ENCODE measurements at regions not wholly inside any gene's neighbourhood (a gene's known extent, or its start where the extent isn't known, plus 50 kb on each side); places are given as distances from the start of the nearest gene placed in this dataset.

DNA sequence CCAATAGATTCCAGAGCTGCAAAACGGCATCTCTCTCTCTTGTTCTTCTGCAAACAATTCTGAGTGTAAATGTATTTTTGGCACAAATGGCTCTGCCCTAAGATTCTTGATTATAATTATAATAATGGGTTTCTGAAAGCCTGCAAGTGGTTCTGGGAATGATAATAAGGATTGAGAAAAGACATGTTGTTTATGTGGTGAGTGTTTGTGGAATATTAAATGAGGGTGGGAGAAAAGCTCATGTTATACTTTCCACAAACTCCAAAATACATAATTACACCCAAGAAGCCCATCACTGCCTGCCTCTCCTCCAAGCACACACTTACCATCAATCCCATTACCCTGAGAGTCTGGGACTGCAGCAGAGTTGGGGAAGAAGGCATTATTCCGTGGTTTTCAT lies 460.0 kb upstream of the BRINP1 start:
- no peak for DNase-seq
- Mint-ChIP-seq H3K4me3 (no peak overlapping the region), H3K4me1 (no peaks in the 10 kb centered on the region), H3K27me3 (no peaks in the 10 kb centered on the region), H3K36me3 (no peaks in the 10 kb centered on the region), H3K9me3 (peaks cover 0 to 6% (median under 1%) of the 10 kb centered on the region in 7 donors), H3K27ac (no peak overlapping the region)
- Histone ChIP-seq H3K36me3 (ENCODE audit: control insufficient read depth, insufficient read depth, low read length) (no peaks in the 10 kb centered on the region), H3K9me3 (ENCODE audit: control insufficient read depth in 2 of 2, low read length in 2 of 2) (no peaks in the 10 kb centered on the region), H3K4me3 (ENCODE audit: low read depth, low read length) (no peak overlapping the region), H3K27ac (ENCODE audit: insufficient read depth, low read length, poor library complexity, severe bottlenecking) (no peak overlapping the region), H3K27me3 (ENCODE audit: control insufficient read depth, insufficient read depth, low read length) (no peaks in the 10 kb centered on the region), H3K4me1 (ENCODE audit: control insufficient read depth, insufficient read depth, low read length, poor library complexity, severe bottlenecking) (no peaks in the 10 kb centered on the region)
- no peak for ATAC-seq (ENCODE audit: low read depth in 2 of 2)

DNA sequence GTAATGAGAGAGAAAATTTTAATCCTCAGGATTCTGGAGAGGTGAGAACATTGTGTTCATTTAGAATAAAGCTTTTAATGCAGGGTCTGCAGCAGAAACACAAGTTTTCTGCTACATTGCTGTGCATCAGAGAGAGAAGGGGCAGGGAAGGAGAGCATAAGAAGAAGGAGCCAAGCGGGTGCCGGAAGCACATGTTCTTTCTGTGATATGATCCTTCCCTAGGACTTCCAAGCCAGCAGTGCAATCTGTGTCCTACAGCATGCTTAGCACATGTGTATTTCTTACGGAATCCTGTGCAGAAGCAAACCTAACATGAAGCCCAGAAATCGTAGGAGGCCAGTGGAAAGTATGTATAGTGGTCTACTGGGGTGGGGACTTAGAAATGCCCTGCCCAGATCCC lies 458.3 kb upstream of the BRINP1 start:
- H3K36me3 Mint-ChIP-seq = no peaks in the 10 kb centered on the region
- Histone ChIP-seq H3K4me1 (ENCODE audit: control insufficient read depth, insufficient read depth, low read length, poor library complexity, severe bottlenecking) (no peaks in the 10 kb centered on the region), H3K9me3 (ENCODE audit: control insufficient read depth in 2 of 2, low read length in 2 of 2) (no peaks in the 10 kb centered on the region), H3K4me3 (ENCODE audit: low read depth, low read length) (no peak overlapping the region), H3K36me3 (ENCODE audit: control insufficient read depth, insufficient read depth, low read length) (no peaks in the 10 kb centered on the region), H3K27ac (ENCODE audit: insufficient read depth, low read length, poor library complexity, severe bottlenecking) (no peak overlapping the region), H3K27me3 (ENCODE audit: control insufficient read depth, insufficient read depth, low read length) (no peaks in the 10 kb centered on the region)
- no peak overlapping the region for H3K4me3 Mint-ChIP-seq
- DNase-seq (no peak), ATAC-seq (ENCODE audit: low read depth in 2 of 2) (no peak)
- H3K9me3 Mint-ChIP-seq = peaks cover 0 to 1% (median 0%) of the 10 kb centered on the region in 7 donors
- H3K4me1 Mint-ChIP-seq = no peaks in the 10 kb centered on the region
- no peaks in the 10 kb centered on the region for H3K27me3 Mint-ChIP-seq
- H3K27ac Mint-ChIP-seq = no peak overlapping the region

DNA sequence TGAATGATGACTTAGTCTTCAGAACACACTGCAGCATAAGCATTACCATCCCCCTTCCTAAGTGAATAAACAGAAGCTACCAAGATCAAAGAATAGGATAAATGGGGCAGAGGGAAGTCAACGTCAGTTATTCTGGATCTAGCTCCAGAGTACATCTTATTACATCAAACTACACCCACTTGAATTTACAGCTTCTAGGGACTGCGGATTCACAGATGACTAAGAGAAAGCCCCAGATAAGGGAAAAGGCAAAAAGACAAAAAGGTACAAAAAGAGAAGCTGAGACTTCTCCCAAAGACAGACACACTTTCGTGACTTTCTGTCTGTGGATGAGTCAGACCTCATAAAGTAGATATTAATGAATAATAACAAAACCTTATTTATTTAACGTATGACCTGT lies 457.9 kb upstream of the BRINP1 start:
- Mint-ChIP-seq H3K36me3 (no peaks in the 10 kb centered on the region), H3K27ac (no peak overlapping the region), H3K9me3 (peaks cover 0 to 1% (median 0%) of the 10 kb centered on the region in 7 donors), H3K27me3 (no peaks in the 10 kb centered on the region), H3K4me3 (no peak overlapping the region), H3K4me1 (no peaks in the 10 kb centered on the region)
- DNase-seq (no peak), ATAC-seq (ENCODE audit: low read depth in 2 of 2) (no peak)
- H3K4me1 ChIP-seq (ENCODE audit: control insufficient read depth, insufficient read depth, low read length, poor library complexity, severe bottlenecking) = no peaks in the 10 kb centered on the region
- no peak overlapping the region for H3K27ac ChIP-seq (ENCODE audit: insufficient read depth, low read length, poor library complexity, severe bottlenecking)
- no peaks in the 10 kb centered on the region for H3K9me3 ChIP-seq (ENCODE audit: control insufficient read depth in 2 of 2, low read length in 2 of 2)
- no peaks in the 10 kb centered on the region for H3K36me3 ChIP-seq (ENCODE audit: control insufficient read depth, insufficient read depth, low read length)
- no peak overlapping the region for H3K4me3 ChIP-seq (ENCODE audit: low read depth, low read length)
- no peaks in the 10 kb centered on the region for H3K27me3 ChIP-seq (ENCODE audit: control insufficient read depth, insufficient read depth, low read length)

DNA sequence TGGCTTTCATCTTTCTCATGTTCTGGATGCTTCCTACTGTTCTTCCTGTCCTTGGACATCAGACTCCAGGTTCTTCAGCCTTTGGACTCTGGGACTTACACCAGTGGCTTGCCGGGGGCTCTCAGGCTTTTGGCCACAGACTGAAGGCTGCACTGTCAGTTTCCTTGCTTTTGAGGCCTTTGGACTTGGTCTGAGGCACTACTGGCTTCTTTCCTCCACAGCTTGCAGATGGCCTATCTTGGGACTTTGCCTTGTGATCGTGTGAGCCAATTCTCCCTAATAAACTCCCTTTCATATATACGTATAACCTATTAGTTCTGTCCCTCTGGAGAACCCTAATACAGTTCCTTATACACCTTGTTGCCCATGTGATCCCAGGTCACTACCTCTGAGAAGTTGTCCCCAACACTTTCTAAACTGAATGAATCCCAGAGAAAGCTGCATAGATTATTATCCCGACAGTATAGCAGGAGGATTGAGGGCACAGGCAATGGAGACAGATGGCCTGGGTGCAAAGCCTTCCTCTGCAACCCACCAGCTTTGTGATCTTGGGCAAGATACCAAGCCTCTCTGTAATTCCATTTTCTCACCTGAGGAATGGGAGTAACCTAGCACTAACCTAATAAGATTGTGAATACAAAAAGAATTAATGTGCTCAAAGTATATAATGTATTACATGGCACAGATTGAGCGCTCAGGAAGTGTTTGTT lies 449.6 kb upstream of the BRINP1 start:
- Histone ChIP-seq H3K27ac (ENCODE audit: insufficient read depth, low read length, poor library complexity, severe bottlenecking) (no peak overlapping the region), H3K36me3 (ENCODE audit: control insufficient read depth, insufficient read depth, low read length) (no peaks in the 10 kb centered on the region), H3K27me3 (ENCODE audit: control insufficient read depth, insufficient read depth, low read length) (no peaks in the 10 kb centered on the region), H3K9me3 (ENCODE audit: control insufficient read depth in 2 of 2, low read length in 2 of 2) (no peaks in the 10 kb centered on the region), H3K4me3 (ENCODE audit: low read depth, low read length) (no peak overlapping the region), H3K4me1 (ENCODE audit: control insufficient read depth, insufficient read depth, low read length, poor library complexity, severe bottlenecking) (no peaks in the 10 kb centered on the region)
- no peak overlapping the region for H3K4me3 Mint-ChIP-seq
- no peaks in the 10 kb centered on the region for H3K4me1 Mint-ChIP-seq
- ATAC-seq (ENCODE audit: low read depth in 2 of 2) (no peak), DNase-seq (no peak)
- H3K27me3 Mint-ChIP-seq = no peaks in the 10 kb centered on the region
- peaks cover 0 to 3% (median 1%) of the 10 kb centered on the region in 7 donors for H3K9me3 Mint-ChIP-seq
- no peaks in the 10 kb centered on the region for H3K36me3 Mint-ChIP-seq
- H3K27ac Mint-ChIP-seq = no peak overlapping the region

DNA sequence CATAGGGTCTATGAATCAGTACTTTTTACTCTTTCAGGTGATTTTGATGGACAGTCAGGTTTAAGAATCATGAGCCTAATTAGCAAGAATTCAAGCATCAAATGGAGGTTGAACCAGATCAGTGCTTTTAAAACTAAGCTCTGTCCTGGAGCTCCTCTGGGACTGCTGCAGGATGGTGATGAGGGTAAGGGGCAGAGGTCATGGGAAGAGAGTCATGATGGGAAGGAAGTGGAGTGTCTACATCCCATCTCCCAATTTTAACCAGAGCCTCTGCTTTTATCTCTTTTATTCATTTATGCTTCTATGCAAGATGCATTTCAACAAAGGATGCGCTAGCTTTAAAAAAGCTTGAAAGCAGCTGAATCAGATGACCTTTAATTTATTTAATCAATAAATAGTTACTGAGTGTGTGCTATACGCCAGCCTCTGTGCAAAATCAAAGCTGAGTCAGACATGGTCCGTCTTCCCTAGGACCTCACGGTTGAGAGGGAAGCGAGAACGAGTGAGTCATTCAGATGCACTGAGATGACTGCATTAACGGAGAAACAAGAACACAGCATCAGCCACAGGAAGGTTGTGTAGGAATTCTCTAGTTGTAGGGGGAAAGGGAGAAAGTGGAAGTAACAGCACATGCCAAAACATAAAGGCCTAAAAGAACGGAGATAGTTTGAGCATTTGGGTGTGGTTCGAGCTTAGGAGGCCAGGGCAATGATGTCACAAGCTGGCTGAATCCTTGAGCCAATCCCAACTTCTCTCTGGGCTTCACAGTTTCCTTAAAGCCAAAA lies 441.6 kb upstream of the BRINP1 start:
- H3K27ac Mint-ChIP-seq = no peak overlapping the region
- no peaks in the 10 kb centered on the region for H3K27me3 Mint-ChIP-seq

DNA sequence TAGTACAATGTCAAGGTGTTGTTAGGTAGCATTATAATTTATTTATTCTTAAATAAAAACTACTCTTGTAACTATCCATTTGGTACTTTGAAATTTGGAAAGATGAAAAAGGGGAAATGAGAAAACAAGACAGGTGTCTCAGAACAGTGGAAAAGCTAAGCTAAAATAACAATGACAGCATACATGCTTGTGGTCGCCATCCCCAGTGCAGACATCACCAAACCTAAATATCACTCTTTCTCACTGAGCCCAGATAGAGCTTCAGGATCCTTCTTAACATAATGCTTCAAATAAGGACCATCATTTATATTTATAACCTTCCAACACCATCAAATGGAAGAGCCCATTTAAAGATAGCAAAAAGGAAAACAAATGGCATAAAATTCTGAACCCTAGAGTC lies 434.4 kb upstream of the BRINP1 start:
- no peaks in the 10 kb centered on the region for H3K36me3 ChIP-seq (ENCODE audit: control insufficient read depth, insufficient read depth, low read length)
- Mint-ChIP-seq H3K27me3 (no peaks in the 10 kb centered on the region), H3K9me3 (peaks cover 0 to 3% (median 0%) of the 10 kb centered on the region in 7 donors), H3K4me3 (no peak overlapping the region), H3K27ac (no peak overlapping the region), H3K36me3 (no peaks in the 10 kb centered on the region), H3K4me1 (no peaks in the 10 kb centered on the region)
- no peak overlapping the region for H3K27ac ChIP-seq (ENCODE audit: insufficient read depth, low read length, poor library complexity, severe bottlenecking)
- no peak for DNase-seq
- no peaks in the 10 kb centered on the region for H3K27me3 ChIP-seq (ENCODE audit: control insufficient read depth, insufficient read depth, low read length)
- H3K4me3 ChIP-seq (ENCODE audit: low read depth, low read length) = no peak overlapping the region
- no peaks in the 10 kb centered on the region for H3K9me3 ChIP-seq (ENCODE audit: control insufficient read depth in 2 of 2, low read length in 2 of 2)
- no peak for ATAC-seq (ENCODE audit: low read depth in 2 of 2)
- no peaks in the 10 kb centered on the region for H3K4me1 ChIP-seq (ENCODE audit: control insufficient read depth, insufficient read depth, low read length, poor library complexity, severe bottlenecking)

More for the DNA sequence above, 441.6 kb upstream of the BRINP1 start:
- no peaks in the 10 kb centered on the region for H3K9me3 ChIP-seq (ENCODE audit: control insufficient read depth in 2 of 2, low read length in 2 of 2)
- Mint-ChIP-seq H3K9me3 (peaks cover 0 to 8% (median 2%) of the 10 kb centered on the region in 7 donors), H3K4me3 (no peak overlapping the region), H3K4me1 (no peaks in the 10 kb centered on the region), H3K36me3 (no peaks in the 10 kb centered on the region)
- no peak overlapping the region for H3K27ac ChIP-seq (ENCODE audit: insufficient read depth, low read length, poor library complexity, severe bottlenecking)
- DNase-seq (no peak), ATAC-seq (ENCODE audit: low read depth in 2 of 2) (no peak)
- H3K4me3 ChIP-seq (ENCODE audit: low read depth, low read length) = no peak overlapping the region
- H3K27me3 ChIP-seq (ENCODE audit: control insufficient read depth, insufficient read depth, low read length) = no peaks in the 10 kb centered on the region
- H3K4me1 ChIP-seq (ENCODE audit: control insufficient read depth, insufficient read depth, low read length, poor library complexity, severe bottlenecking) = no peaks in the 10 kb centered on the region
- H3K36me3 ChIP-seq (ENCODE audit: control insufficient read depth, insufficient read depth, low read length) = no peaks in the 10 kb centered on the region

DNA sequence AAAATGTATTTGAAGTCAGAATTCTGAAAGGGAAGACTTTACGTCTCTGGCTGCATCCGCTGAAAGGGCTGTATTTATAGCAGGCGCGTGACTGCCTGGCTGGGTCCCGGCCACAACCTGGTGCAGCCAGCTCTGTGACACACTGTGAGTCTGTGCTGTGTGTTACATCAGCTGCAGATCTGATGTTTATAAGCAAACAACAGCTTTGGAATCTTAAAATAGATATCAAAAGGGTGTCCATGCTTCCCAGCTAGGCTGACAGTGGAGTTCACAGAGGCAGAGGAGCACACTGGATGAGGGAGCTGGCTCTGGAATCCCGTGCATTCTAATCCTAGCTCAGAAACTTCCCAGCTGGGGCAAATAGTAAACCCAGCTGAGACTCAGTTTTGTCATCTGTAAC lies 433.4 kb upstream of the BRINP1 start:
- H3K4me1 ChIP-seq (ENCODE audit: control insufficient read depth, insufficient read depth, low read length, poor library complexity, severe bottlenecking) = no peaks in the 10 kb centered on the region
- Mint-ChIP-seq H3K36me3 (no peaks in the 10 kb centered on the region), H3K27ac (no peak overlapping the region), H3K9me3 (peaks cover 0 to 3% (median 0%) of the 10 kb centered on the region in 7 donors), H3K4me1 (no peaks in the 10 kb centered on the region), H3K27me3 (no peaks in the 10 kb centered on the region), H3K4me3 (no peak overlapping the region)
- H3K27ac ChIP-seq (ENCODE audit: insufficient read depth, low read length, poor library complexity, severe bottlenecking) = no peak overlapping the region
- no peak for ATAC-seq (ENCODE audit: low read depth in 2 of 2)
- no peak for DNase-seq
- no peak overlapping the region for H3K4me3 ChIP-seq (ENCODE audit: low read depth, low read length)
- no peaks in the 10 kb centered on the region for H3K27me3 ChIP-seq (ENCODE audit: control insufficient read depth, insufficient read depth, low read length)
- no peaks in the 10 kb centered on the region for H3K9me3 ChIP-seq (ENCODE audit: control insufficient read depth in 2 of 2, low read length in 2 of 2)
- no peaks in the 10 kb centered on the region for H3K36me3 ChIP-seq (ENCODE audit: control insufficient read depth, insufficient read depth, low read length)

DNA sequence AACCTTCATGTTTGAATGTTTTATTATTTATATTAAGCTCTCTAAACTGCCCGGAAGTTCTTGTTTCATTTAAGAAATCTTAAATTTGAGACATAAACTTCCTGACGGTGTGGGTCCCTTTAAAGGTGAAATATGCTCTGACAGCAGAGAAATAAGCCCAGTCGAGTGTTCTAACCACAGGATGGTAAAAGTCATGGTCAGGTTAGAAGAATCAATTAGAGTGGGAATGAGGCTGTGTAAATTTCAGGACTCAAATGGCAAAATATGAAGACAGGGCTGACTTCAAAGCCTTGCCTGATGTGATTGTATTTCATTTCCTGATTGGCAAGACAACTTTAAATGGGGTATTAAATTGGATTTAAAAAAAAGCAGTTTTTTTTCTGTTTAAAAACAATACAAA lies 432.9 kb upstream of the BRINP1 start:
- Histone ChIP-seq H3K27me3 (ENCODE audit: control insufficient read depth, insufficient read depth, low read length) (no peaks in the 10 kb centered on the region), H3K4me3 (ENCODE audit: low read depth, low read length) (no peak overlapping the region), H3K9me3 (ENCODE audit: control insufficient read depth in 2 of 2, low read length in 2 of 2) (no peaks in the 10 kb centered on the region), H3K36me3 (ENCODE audit: control insufficient read depth, insufficient read depth, low read length) (no peaks in the 10 kb centered on the region), H3K27ac (ENCODE audit: insufficient read depth, low read length, poor library complexity, severe bottlenecking) (no peak overlapping the region), H3K4me1 (ENCODE audit: control insufficient read depth, insufficient read depth, low read length, poor library complexity, severe bottlenecking) (no peaks in the 10 kb centered on the region)
- no peaks in the 10 kb centered on the region for H3K27me3 Mint-ChIP-seq
- no peaks in the 10 kb centered on the region for H3K36me3 Mint-ChIP-seq
- no peak overlapping the region for H3K4me3 Mint-ChIP-seq
- ATAC-seq (ENCODE audit: low read depth in 2 of 2) (no peak), DNase-seq (no peak)
- H3K27ac Mint-ChIP-seq = no peak overlapping the region
- H3K9me3 Mint-ChIP-seq = peaks cover 0 to 3% (median 0%) of the 10 kb centered on the region in 7 donors
- H3K4me1 Mint-ChIP-seq = no peaks in the 10 kb centered on the region
